ENCODE measurements at regions not wholly inside any gene's neighbourhood (a gene's known extent, or its start where the extent isn't known, plus 50 kb on each side); places are given as distances from the start of the nearest gene placed in this dataset.

DNA sequence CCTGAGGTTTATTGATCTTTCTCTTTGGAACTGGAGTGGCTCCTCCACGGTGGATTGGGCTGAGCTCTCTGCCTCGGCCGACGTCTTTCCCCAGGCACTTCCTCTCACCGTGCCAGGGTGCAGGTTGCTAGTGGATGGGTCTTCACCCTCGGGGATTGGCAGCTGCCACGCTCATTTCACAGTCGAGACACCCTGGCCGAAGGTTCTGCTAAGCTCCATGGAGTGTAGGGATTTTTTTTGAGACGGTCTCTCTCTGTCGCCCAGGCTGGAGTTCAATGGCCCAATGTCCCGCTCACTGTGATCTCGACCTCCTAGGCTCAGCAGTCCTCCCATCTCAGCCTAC is 280.8 kb downstream of the SEC14L1 start:
- DNase-seq = no peak

DNA sequence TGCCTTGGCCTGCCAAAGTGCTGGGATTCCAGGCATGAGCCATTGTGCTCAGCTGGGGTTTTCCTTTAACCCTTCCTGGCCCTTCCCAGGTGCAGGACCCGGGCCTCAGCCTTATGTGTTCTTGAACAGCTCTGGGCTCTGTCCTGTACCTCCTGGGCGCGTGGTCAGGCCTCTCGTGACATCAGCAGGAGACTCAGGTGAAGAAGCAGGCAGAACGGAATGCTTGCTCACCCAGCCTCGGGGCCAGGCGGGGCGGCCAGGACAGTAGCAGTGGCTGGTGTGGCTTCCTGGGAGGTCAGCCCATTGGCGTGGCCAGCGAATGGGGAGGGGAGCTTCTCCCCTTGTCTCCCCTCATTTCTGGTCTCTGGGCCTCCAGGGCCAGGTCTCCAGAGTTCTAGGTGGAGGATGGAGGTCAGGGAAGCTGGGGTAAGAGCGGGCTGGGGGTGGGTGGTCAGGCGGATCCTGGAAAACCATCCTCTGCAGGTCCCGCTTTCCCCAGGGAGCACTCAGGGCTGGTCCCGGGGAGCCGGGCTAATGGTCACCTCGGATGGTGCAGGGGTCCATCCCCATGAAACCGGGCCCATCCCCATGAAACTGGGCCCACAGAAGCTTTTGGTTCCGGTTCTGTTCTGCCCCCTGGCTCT is 281.5 kb downstream of the SEC14L1 start:
- no peak for DNase-seq

DNA sequence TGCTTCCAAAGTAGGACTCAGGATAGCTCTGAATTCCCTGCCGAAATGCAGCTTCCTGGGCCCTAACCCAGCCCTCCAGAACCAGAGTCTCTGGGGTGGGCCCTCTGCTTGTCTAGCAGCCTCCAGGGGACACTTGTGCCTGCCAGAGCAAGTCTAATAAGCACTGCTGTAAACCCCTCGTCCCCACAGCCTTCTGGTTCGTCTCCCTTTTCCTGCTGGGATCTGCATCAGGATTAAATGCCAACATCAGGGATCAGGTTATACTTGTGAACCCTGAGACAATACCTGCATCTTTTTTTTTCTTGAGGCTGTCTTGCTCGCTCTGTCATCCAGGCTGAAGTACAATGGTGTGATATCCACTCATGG is 282.0 kb downstream of the SEC14L1 start:
- no peak for DNase-seq

DNA sequence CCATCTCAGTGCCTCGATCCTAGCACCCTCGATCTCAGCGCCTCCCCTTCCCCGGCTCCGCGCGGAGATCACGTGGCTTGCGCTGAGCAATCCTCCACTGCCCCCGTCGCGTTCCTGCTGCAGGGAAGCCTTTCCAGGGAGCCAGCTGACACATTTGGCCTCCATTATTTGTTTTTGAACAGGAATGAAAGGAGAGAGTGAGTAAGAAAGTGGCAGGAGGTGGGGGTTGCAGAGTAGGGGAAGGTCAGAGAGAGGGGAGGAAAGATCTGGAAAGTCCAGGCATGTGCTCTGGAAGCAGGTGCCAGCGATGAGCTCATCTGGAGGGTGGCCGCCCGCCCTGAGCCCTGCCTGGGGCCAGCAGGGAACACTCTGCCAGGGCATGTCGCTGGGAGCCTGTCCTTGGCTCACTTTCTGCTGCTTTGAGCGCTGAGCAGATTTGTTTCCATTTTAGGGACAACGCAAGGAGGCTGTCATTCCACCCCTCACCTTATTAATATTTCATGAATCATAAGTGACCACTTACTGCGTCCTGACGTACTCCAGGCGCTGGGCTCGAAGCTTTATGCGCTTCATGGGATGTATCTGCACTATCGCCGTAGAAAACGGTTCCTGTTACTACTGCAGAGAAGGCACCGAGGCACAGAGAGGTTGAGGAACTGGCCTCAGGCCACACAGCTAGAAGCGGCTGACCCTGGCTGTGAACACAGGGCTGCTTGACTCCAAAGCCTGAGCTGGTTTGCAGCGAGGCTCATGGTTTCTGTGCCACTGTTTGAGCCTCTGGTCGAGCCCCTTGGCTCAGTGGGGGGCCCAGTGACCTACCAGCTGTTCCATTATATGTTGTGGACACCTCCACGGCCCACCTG is 283.1 kb downstream of the SEC14L1 start:
- peak; percentile 94 for DNase-seq

DNA sequence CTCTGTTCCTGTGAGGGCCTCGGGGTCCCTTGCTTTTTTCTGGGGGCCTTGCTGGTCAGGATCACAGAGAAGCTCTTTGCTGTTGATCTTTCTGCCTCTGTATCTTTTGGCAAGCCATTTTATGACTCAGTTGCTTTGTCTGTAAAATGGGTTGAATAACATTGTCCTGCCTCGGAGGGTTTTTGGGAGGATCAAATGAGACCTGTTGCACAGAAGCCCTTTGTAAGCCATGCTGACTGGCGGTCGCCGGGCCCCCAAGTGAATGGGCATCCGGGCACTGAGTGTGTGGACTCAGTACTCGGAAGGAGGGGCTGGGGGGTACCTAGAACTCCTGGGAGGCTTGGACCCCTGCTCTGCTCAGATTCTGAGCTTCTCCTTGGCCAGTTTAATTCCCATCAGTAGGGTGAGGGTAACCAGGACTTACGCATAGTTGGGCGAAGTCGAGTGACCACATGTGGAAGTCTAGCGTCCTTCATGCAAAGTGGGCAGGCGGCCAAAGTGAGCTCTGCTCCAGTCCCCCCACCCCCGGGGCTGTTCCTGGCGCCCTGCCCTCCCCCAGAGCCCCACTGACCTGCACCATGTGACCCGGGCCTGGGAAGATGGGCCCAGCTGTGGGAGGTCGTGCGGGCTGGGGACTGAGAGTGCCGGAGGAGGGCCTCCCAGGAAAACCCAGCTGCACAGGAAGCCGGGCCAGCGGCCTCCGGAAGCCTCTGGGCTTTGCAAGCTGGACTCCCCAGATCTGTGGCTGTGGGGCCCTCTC is 284.0 kb downstream of the SEC14L1 start:
- peak; percentile 96 for DNase-seq

DNA sequence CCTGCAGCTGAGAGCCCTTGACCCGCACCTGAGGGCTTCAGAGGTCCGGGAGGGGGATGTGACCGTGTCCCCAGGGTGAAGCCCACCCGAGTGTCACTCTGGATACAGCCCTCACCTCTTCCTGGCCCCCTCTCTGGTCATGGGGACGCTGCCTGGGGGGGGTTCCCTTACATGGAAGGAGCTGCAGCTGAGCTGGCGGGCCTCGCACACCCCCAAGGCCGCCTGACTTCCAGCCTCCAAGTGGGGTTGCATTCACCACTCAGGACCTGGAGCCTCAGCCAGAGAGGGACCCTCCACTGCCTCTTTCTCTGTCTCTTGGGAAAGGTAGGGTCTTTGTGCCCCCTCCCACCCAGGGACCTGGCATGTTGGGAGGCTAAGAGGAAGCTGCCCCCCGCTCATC is 284.6 kb downstream of the SEC14L1 start:
- DNase-seq = no peak

DNA sequence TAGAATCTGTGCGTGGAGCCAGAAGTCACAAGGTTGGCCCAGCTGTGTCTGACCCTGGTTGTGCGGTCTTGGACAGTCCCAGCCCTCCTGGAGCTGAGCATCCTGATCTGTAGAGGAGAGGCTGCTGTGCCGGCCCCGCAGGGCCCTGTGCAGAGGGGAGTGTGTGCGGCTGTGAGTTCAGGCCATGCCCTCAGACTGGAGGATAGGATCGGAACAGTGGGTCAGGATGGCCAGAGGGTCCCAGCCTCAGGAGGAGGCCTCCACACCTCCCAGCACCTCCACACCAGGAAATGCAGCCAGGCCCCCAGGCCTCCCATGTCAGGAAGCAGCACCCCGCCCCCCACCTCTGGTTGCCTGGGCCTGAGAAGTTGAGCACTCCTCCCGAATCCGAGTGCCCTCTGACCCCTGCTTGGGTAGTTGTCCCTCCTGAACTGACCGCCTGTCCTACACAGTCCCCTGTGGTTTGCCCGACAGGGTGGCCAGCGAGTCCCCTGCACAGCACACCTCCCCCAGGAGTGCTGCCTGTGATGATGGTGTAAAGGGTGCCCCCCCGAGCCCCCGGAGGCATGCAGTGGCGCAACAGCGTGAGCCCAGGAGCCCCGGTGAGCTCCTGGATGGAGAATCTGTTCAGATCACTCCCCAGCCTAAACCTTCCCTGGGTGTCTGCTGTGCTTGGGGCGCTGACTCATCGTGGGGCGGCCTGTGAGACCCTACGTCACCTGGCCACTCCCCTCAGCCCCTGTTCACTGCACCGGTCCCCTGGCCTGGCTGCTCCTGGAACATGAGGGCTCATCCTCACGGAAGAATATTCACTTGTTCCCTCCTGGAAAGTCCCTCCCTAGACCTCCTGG is 285.2 kb downstream of the SEC14L1 start:
- DNase-seq = no peak

DNA sequence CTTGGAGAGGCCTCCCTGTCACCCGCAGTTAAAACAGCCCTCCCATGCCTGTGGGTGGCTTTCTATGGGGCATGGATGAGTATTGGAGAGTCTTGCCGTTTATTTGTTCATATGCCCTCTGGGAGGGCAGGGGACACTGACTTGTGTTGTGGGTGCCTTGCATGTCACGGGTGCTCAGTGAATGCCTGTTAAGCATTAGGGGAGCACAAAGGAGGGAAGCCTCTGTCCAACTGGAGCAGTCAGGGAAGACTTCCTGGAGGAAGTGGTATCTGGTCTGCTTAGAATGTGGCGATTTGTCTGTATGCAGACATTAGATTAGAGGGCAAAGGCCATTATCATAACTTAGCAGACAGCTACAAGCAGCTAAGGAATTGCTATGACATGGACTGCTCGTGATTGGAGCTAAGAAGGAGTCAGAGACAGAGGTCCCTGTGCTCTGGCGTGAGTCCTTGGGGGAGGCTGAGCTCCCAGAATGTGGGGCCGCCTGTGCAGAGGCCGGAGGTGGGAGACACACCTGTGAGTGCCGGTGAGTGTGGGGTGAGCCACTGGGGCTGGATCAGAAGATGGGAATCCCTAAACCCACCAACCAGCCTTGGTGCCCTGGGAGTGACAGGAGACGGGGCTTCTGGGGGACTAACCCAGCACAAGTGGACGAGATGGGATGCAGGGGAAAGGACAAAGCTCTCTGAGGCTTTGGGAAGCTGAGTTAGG is 286.1 kb downstream of the SEC14L1 start:
- no peak for DNase-seq

DNA sequence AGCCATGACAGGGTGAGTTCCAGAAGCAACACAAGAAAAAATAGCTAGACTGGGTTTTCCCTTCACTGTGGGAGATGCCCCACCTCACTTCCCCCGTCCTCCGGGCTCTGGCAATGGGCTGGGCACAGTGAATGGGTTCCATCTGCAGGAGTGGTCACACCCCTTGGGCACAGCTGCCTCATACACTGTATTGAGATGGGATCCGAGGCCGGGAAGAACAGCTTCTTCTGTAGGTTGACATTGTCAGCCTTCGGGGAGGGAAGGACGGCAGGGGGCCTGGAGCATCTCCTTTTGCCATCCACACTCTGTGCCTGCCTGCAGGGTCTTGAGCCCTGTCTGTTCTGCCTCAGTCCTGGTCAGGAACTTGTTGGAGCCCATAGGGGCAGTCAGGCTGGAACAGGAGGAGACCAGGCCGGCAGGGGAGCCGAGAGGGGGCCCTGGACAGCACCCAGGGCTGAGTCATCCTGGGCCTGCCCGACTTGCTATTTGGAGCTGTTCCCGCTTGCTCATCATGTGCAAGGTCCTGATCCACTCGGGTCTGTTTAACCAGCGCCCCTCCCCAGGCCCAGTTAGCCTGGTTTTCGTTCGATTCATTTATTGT is 286.7 kb downstream of the SEC14L1 start:
- DNase-seq = peak; percentile 68

DNA sequence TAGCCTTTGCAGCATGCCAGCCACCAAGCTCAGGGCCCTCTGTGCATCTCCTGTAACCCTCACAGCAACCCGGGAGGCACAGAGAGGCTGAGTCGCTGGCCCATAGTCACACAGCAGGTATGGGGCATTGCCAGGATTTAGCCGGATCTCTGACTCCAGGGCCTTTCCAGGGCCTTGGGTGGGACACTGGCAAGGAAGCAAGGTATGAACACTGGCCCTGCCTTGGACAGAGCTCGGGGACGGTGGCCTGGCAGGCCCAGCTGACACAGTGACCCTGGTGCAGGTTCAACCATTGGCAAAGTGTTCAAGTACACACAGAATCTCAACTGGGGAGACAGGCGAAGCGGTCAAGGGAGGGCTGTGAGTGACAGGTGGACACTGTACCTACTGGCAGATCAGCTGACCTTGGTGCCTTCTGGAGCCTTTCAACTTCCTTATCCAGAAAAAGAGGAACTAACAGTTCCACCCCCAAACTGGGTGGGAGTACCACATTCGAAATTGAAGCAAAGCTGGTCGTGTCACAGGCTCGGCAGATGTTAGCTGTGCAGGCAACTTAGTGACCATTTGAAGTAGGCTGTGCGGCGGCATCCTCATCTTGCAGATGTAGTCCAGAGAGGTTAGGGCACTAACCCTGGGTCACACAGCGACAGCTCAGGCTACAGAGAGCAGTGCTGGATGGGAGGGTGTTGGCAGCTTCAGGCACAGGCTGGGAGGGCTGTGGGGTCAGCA is 287.4 kb downstream of the SEC14L1 start:
- DNase-seq = no peak

DNA sequence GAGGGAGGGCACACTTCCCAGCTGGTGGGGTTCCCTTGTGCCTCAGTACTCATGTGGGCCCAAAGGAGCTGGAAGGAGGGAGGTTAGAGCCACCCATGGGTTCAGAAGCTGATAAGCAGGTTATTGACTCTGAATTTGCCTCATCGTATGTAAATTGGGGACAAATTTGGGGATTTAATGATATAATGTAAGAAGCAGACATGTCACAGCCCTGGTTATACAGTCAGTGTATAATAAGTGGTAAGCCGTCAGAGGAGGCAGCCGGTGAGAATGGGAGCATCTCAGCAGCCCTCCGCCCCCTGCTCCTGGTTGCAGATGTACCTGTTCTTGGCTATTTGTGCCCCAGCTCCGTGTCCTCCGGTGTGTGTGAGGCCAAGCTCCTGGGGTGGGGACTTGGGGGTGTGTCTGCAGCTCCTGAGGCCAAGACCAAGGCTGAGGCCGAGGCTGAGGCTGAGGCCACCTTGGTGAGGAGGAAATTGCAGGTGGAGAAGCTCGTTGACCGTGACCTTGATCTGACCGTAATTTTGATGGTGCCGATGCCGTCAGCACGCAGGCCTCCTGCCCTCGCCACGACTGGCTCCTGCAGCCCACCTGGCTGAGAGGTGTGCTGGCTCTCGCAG is 288.1 kb downstream of the SEC14L1 start:
- DNase-seq = no peak

DNA sequence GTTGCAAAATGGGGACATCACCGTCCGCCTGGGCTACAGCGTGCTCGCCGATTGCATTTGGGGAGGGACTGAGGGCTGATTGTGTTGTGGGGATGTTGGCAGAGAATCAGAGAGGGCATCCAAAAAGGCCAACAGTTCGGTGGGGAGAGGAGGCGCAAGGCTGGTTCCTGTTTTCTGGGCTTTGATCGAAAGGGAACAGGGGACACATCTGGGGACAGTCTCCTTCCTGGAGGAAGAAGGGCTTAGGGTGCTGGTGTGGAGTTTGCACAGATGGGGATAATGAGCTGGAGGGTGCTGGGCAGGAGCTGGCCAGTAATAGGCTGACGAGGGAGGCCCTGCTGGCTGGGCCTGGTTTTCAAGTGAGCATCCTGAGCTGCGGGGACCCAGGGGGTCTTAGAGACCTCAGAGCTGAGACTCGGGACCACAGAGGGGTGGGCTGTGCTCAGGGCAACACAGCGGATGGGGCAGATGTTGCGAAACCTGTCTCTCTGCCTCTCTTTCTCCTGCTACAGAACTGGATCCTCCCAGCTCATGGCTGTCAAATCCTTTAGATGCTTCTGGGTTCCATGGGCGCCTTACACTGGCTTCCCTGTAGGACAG is 288.7 kb downstream of the SEC14L1 start:
- DNase-seq = no peak

DNA sequence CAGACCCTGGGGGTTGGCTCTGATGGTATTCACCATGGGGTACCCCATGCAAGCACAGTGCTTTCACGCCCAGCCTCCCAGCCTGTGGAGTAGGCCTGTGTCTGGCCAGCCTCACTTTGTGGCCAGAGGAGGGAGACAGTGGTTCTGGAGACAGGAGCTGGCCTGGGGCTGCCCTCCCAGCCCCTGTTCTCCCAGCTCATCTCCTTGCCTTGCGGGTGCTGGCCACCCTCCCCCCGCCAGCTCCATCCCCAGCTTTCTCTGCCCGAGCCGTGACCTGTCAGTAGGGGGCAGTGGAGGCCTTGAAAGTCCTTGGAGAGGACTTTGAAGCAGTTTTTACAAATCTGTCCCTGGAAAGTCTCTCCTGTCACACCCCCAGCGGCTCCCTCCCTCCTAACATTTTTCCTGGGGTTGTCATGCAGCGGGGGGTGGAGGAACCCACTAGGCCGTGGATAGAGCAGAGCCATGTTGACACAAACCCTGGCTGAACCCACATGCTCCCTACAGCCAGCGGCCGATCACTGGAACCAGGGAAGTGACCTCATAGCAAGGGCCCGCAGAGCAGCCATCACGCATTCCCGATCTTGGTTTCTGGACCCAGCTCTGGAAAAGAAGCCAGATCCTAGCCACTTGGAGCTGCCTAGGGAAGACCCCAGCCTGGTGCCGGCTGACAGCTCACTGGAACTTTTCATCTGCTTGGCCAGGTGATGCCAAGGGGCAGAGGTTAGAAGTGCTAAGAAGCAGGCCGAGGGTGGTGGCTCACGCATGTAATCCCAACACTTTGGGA is 289.4 kb downstream of the SEC14L1 start:
- peak; percentile 93 for DNase-seq

DNA sequence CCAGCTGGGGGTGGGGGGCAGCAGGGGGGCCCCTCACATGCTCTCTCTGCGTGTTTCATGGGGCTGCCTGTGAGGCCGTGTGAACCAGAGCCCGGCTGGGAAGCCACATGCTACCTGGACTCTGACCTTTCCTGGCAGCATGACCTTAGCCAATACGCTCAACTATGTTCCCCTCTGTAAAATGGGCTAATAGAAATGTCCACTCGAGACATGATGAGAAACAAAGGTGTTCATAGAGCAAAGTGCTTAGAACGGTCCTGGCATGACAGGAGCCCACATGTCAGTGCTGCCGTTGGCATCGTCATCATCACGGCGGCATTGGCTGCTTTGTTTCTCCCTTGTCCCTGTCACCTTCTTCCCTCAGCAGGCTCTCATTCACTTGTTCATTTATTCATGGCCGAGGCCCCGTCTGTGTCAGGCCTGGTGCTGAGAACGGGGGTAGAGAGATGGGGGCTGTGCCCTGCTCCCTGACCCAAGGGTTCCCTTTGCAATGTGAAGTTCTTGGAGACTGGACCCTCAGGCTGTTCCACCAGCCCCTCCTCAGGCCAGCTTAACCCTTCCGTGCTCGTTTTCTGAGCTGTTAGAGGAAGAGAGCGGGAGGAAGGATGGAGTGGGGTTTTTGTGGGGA is 291.4 kb downstream of the SEC14L1 start:
- DNase-seq = no peak

DNA sequence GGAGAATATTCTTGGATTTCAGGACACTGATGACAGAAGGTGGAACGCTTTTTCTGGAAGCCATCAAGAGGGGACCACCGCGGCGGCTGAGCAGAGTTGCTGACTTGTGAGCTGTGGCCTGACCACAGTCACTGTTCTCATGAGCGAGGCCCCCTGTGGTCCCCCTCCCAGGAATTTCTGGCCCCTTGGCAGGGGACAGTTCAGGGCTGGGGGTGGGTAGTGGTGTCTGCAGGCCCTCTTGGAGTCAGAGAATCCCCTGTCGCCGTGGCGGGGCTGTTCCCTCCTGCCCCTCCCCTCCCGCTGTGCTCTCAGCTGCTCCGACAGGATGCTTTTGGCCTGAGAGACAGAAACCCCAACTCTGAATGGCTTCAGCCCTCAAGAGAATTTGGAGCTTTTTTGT is 292.0 kb downstream of the SEC14L1 start:
- DNase-seq = no peak

DNA sequence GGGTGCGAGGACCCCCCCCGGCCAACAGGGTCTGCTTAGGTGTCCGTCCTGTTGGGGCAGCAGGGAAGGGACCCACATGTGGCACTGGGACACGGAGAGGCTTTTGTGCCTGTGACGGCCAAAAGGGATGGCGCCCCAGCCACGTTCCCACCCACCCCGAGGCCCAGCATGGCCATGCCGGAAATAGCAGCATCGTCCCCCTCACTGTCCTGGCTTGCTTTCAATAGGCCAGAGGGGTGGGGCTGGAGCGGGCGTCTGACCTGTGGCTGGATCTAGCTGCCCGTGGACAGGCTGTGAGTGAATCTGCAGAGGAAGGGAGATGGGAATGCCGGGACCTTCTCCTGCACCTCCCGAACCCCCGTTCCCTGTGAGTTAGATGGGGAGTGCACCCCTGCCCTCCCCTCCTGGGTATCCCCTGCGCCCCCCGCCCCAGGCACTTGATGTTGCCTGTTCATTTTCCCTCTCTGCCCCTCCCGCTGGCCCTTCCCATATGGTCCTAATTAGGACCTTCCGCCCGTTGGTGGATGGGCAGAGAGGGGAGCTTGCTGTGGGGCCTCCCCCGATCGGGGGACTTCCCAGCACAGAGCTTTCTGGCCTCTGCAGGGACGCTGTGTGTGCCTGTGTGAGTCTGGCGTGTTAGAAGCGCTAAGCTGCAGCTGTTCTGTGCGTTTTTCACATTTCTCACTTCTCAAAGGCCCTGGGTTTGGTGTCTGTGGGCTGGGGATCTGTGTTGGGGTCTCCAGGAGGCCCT is 292.8 kb downstream of the SEC14L1 start:
- peak; percentile 82 for DNase-seq

DNA sequence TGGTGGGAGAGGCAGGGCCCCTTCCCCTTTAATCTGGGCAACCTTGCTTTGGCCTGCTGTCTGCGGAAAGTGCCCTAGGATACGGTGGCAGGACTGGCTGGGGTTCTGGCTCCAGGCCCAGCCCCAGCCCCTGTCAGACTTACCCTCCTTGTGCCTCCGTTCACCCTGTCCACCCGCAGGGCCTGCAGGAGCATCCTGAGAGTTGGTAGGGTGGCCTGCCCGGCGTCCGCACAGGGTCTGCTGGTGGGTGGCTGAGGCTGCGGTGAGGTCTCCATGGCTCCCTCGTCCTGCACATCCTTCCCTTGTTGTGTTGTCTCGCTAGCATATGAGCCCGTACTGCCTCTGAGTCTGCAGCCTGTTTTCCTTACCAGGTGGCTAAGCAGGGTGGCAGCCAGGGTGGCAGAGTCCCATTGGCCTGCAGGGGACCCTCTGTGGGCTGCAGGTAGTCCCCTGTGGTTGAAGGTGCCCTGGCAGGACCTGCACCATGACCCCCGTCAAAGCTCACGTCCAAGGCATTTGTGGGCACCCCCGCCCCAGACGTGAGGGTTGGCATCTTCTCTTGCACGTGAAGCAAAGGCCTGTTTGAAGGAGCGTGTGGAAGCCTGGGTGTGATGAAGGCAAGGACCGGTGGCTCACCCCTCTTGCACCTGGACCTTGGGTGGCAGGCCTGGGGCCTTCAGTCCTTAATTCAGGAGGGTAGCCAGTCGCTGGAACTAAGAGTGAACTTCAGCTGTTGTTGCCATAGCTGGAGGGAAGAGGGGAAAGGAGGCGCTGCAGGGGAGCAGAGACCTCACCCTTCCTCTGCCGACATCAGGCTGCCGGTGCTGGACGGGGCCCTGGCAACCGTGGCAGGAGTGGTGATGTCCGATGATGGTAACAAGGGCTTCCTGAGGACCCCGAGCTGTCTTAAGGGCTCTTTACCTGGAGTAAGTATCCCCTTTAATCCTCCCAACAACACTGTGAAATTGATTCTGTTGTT is 293.7 kb downstream of the SEC14L1 start:
- DNase-seq = no peak

All from right hindlimb (tissue), 1 donor.